Sigmoid colon (tissue), 3 donors: ENCODE measurements at regions not wholly inside any gene's neighbourhood (a gene's known extent, or its start where the extent isn't known, plus 50 kb on each side); places are given as distances from the start of the nearest gene placed in this dataset.

Experiments
- small RNA-seq, 3 donors: library from RNA; depleted of rRNA; stranded (forward); fragments of <200 nt; gene quantifications; one replicate each; pipeline ENCODE3, GENCODE V24; 2016

Small RNA genes in the stretch of these regions (small RNA-seq; reads per million reads assigned to genes)
- gene AL133173.2: 0 reads per million in 3 donors
